Endothelial cell of umbilical vein (primary cell): ENCODE measurements at regions not wholly inside any gene's neighbourhood (a gene's known extent, or its start where the extent isn't known, plus 50 kb on each side); places are given as distances from the start of the nearest gene placed in this dataset.

Experiments
- BruUV-seq: library from RNA; stranded (reverse); fragments of 400-500 nt; replicated peaks from 2 replicates; lab custom pipeline; 2021; lab: Mats Ljungman, UMichigan
- CTCF ChIA-PET: fragments of 300-600, 350-600 bp; sonication (Branson Sonifier 250); formaldehyde crosslinking; loops from one replicate; lab custom pipeline; 2021; ENCODE audit warnings: antibody characterized with exemption, inconsistent platforms; lab: Charles Lee
- POLR2A ChIA-PET: fragments of 300-600, 350-600 bp; sonication (Branson Sonifier 250); formaldehyde crosslinking; loops from one replicate; lab custom pipeline; 2021; ENCODE audit warnings: antibody characterized with exemption, inconsistent platforms; lab: Charles Lee
- DNase-seq: peaks from one replicate; pipeline ENCODE4 v3.0.0-alpha.2; 2011; ENCODE audit warnings: low read depth, low spot score
- FAIRE-seq: peaks from 2 replicates; lab custom pipeline; 2011; peaks lifted over from hg19 to GRCh38; lab: Jason Lieb, UNC
- H2AFZ ChIP-seq: 2 replicates; pipeline ENCODE4 v1.6.0; 2012; ENCODE audit warnings: low read depth, low read length, control low read depth, inconsistent platforms
- H3K27ac ChIP-seq: 2 replicates; pipeline ENCODE4 v1.5.1; 2011; ENCODE audit warnings: low read depth, mild to moderate bottlenecking, control low read depth, low read length, moderate library complexity; ENCODE audit not compliant: insufficient read depth
- H3K27me3 ChIP-seq, 2 experiments: 2 replicates each; pipeline versions ENCODE4 v1.6.0 to v1.6.1; 2011; ENCODE audit warnings: low read length in 2 of 2, mixed read lengths in 1 of 2; ENCODE audit not compliant: control insufficient read depth in 2 of 2, insufficient read depth in 2 of 2
- H3K36me3 ChIP-seq, 2 experiments: 2 replicates in 1 of 2; 3 replicates in 1 of 2; pipeline ENCODE4 v1.5.1; 2011; ENCODE audit warnings: low read length in 2 of 2, mild to moderate bottlenecking in 1 of 2, moderate library complexity in 1 of 2; ENCODE audit not compliant: control insufficient read depth in 2 of 2, insufficient read depth in 2 of 2; ENCODE audit errors: extremely low read depth in 1 of 2
- H3K4me1 ChIP-seq: 3 replicates; pipeline ENCODE4 v1.5.1; 2011; ENCODE audit warnings: mild to moderate bottlenecking, low read length; ENCODE audit not compliant: control insufficient read depth, insufficient read depth; ENCODE audit errors: extremely low read depth
- H3K4me2 ChIP-seq: 2 replicates; pipeline ENCODE4 v1.6.1; 2011; ENCODE audit warnings: low read length, control low read depth, mixed read lengths; ENCODE audit not compliant: insufficient read depth
- H3K4me3 ChIP-seq, 3 experiments: fragments of 200-600 bp in 1 of 3; sonication (generic), shearing (Covaris generic) in 1 of 3; replicated peaks in 1 of 3; 2 replicates each; pipeline ENCODE4 v1.5.1; 2011 to 2016; ENCODE audit warnings: control low read depth in 3 of 3, low read length in 3 of 3, mild to moderate bottlenecking in 2 of 3, inconsistent platforms in 1 of 3, low read depth in 1 of 3, moderate library complexity in 1 of 3; ENCODE audit not compliant: insufficient read depth in 1 of 3
- H3K79me2 ChIP-seq: 2 replicates; pipeline ENCODE4 v1.6.0; 2012; ENCODE audit warnings: low read length, inconsistent platforms; ENCODE audit not compliant: control insufficient read depth, insufficient read depth
- H3K9ac ChIP-seq: replicated peaks from 2 replicates; pipeline ENCODE3; 2011; ENCODE audit warnings: low read length, control low read depth; ENCODE audit not compliant: insufficient read depth; ENCODE audit errors: extremely low read depth
- H3K9me1 ChIP-seq: replicated peaks from 3 replicates; pipeline ENCODE4 v1.6.0; 2011; ENCODE audit warnings: mild to moderate bottlenecking, low read length; ENCODE audit not compliant: control insufficient read depth, insufficient read depth; ENCODE audit errors: extremely low read depth
- H3K9me3 ChIP-seq: replicated peaks from 2 replicates; pipeline ENCODE4 v1.5.1; 2012; ENCODE audit warnings: low read length, inconsistent platforms; ENCODE audit not compliant: control insufficient read depth, insufficient read depth
- H4K20me1 ChIP-seq: replicated peaks from 2 replicates; pipeline ENCODE3; 2011; ENCODE audit warnings: mild to moderate bottlenecking, low read length; ENCODE audit not compliant: control insufficient read depth, insufficient read depth; ENCODE audit errors: extremely low read depth
- EZH2 ChIP-seq: IDR thresholded peaks from 2 replicates; pipeline ENCODE4 v1.6.1; 2012; ENCODE audit warnings: borderline replicate concordance, low read depth, mild to moderate bottlenecking, moderate library complexity, low read length, inconsistent platforms; ENCODE audit not compliant: severe bottlenecking
- FOS ChIP-seq: IDR thresholded peaks from 2 replicates; pipeline ENCODE4 v1.6.1; 2011; ENCODE audit warnings: mild to moderate bottlenecking, low read length, moderate library complexity, borderline replicate concordance; ENCODE audit not compliant: insufficient read depth
- GATA2 ChIP-seq: IDR thresholded peaks from 2 replicates; pipeline ENCODE4 v1.7.0; 2011; ENCODE audit warnings: low read depth, mild to moderate bottlenecking, moderate library complexity, mixed read lengths, low read length; ENCODE audit not compliant: insufficient read length, insufficient read depth
- JUN ChIP-seq: IDR thresholded peaks from 2 replicates; pipeline ENCODE4 v1.6.1; 2011; ENCODE audit warnings: borderline replicate concordance, low read depth; ENCODE audit not compliant: insufficient read length, insufficient read depth
- MAX ChIP-seq: IDR thresholded peaks from 2 replicates; pipeline ENCODE4 v1.6.1; 2011; ENCODE audit not compliant: insufficient read depth, insufficient read length
- MYC ChIP-seq: IDR thresholded peaks from one replicate; pipeline ENCODE4 v1.6.1; 2011; ENCODE audit warnings: mild to moderate bottlenecking, low read depth, low read length
- POLR2A ChIP-seq: IDR thresholded peaks from 2 replicates; pipeline ENCODE4 v1.6.1; 2012; ENCODE audit warnings: low read depth, mild to moderate bottlenecking, control low read depth, low read length
- POLR2AphosphoS5 ChIP-seq: IDR thresholded peaks from 2 replicates; pipeline ENCODE4 v1.6.1; 2012; ENCODE audit warnings: low read depth, mild to moderate bottlenecking, control low read depth, low read length, moderate library complexity; ENCODE audit not compliant: insufficient read depth
- dilution Hi-C: fragments of 300-500 bp; cut with MboI; formaldehyde crosslinking; loops from one replicate; pipeline ENCODE4 v1.15.0; 2019; ENCODE audit warnings: low sequenced_read_pairs; ENCODE audit not compliant: extremely low pct_ligation_motif_present
- intact Hi-C: fragments of 100-400 bp; cut with micrococcal nuclease; formaldehyde crosslinking; loops from one replicate; pipeline ENCODE4 v1.10.0; 2022
- TF ChIP-seq, protein P1 (sequence below), 2 donors: IDR thresholded peaks; 1 replicate in 1 of 2; 2 replicates in 1 of 2; pipeline ENCODE4 v1.5.1; 2011; ENCODE audit warnings: low read length in 2 of 2, mild to moderate bottlenecking in 2 of 2, moderate library complexity in 2 of 2, control low read depth in 1 of 2, inconsistent platforms in 1 of 2, low read depth in 1 of 2; ENCODE audit not compliant: insufficient read depth in 1 of 2; ENCODE audit errors: extremely low read depth in 1 of 2

DNA sequence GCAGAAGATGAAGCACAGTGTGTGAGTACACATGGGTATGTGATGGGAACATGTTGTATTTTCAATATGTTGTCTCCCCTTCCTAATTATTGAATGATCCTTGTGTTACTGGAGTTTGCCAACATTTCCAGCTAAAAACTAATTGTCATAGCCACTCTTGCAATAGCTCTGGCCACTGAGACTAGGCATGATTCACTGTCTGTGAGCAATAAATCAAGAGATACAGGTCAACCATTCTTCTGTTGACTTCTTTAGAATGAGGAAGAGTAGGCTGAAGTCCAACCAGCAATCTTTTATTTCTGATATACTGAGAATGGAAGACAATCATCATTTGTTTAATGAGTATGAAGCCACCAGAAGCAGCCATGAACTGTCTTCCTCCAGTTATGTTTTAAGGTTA, 413.9 kb downstream of the SLITRK5 start:
- Histone ChIP-seq H3K27ac (no peak overlapping the region), H2AFZ (no peak overlapping the region), H3K4me1 (no peaks in the 10 kb centered on the region), H3K4me2 (no peak overlapping the region), H3K36me3 (no peaks in the 10 kb centered on the region), H4K20me1 (no peaks in the 10 kb centered on the region), H3K9me1 (no peaks in the 10 kb centered on the region), H3K9me3 (no peaks in the 10 kb centered on the region), H3K27me3 (no peaks in the 10 kb centered on the region), H3K9ac (no peak overlapping the region), H3K79me2 (no peaks in the 10 kb centered on the region), H3K4me3 (no peak overlapping the region)
- TF ChIP-seq FOS (no peak), GATA2 (no peak), EZH2 (no peak), POLR2A (no peak), POLR2AphosphoS5 (no peak), JUN (no peak), MAX (no peak), MYC (no peak)
- TF ChIP-seq, protein P1, sequence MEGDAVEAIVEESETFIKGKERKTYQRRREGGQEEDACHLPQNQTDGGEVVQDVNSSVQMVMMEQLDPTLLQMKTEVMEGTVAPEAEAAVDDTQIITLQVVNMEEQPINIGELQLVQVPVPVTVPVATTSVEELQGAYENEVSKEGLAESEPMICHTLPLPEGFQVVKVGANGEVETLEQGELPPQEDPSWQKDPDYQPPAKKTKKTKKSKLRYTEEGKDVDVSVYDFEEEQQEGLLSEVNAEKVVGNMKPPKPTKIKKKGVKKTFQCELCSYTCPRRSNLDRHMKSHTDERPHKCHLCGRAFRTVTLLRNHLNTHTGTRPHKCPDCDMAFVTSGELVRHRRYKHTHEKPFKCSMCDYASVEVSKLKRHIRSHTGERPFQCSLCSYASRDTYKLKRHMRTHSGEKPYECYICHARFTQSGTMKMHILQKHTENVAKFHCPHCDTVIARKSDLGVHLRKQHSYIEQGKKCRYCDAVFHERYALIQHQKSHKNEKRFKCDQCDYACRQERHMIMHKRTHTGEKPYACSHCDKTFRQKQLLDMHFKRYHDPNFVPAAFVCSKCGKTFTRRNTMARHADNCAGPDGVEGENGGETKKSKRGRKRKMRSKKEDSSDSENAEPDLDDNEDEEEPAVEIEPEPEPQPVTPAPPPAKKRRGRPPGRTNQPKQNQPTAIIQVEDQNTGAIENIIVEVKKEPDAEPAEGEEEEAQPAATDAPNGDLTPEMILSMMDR (IDR thresholded peaks at IDR 0.05; ENCODE audit: extremely low read depth in 1 of 2, insufficient read depth in 1 of 2, low read depth in 1 of 2, low read length in 2 of 2): no peak
- intact Hi-C loops (no loop called here), dilution Hi-C loops (no loop called here)
- FAIRE-seq: no peak
- ChIA-PET CTCF (no interaction called here), POLR2A (no interaction called here)
- no TSS peak for BruUV-seq
- no peak for DNase-seq
